CD14-positive monocyte (primary cell): ENCODE measurements at regions not wholly inside any gene's neighbourhood (a gene's known extent, or its start where the extent isn't known, plus 50 kb on each side); places are given as distances from the start of the nearest gene placed in this dataset.

Experiments used
- DNase-seq, 3 donors: peaks; one replicate each; pipeline ENCODE4 v3.0.0-alpha.2; 2011 to 2022
- H2AFZ ChIP-seq: 2 replicates; pipeline ENCODE4 v1.6.0; 2012; ENCODE audit warnings: mild to moderate bottlenecking, low read depth, low read length, inconsistent platforms; ENCODE audit not compliant: insufficient read depth, poor library complexity, severe bottlenecking
- H3K27ac ChIP-seq, 2 donors: 1 replicate in 1 of 2; 2 replicates in 1 of 2; pipeline ENCODE4 v1.5.1; 2012 to 2013; ENCODE audit warnings: low read length in 2 of 2, control low read depth in 1 of 2, inconsistent platforms in 1 of 2, low read depth in 1 of 2, mild to moderate bottlenecking in 1 of 2
- H3K27me3 ChIP-seq, 2 donors: one replicate each; pipeline versions ENCODE4 v1.6.0 to v1.6.1; 2011 to 2013; ENCODE audit warnings: low read length in 2 of 2; ENCODE audit not compliant: control insufficient read depth in 2 of 2, insufficient read depth in 2 of 2
- H3K36me3 ChIP-seq, 2 donors: replicated peaks in 1 of 2; 1 replicate in 1 of 2; 2 replicates in 1 of 2; pipeline versions ENCODE4 v1.5.1 to v1.6.1; 2012 to 2013; ENCODE audit warnings: low read length in 2 of 2, control low read depth in 1 of 2, inconsistent platforms in 1 of 2, mild to moderate bottlenecking in 1 of 2; ENCODE audit not compliant: insufficient read depth in 2 of 2, control insufficient read depth in 1 of 2
- H3K4me1 ChIP-seq, 2 donors: 1 replicate in 1 of 2; 2 replicates in 1 of 2; pipeline versions ENCODE4 v1.5.1 to v1.6.1; 2012 to 2013; ENCODE audit warnings: low read length in 2 of 2, control low read depth in 1 of 2, inconsistent platforms in 1 of 2, mild to moderate bottlenecking in 1 of 2, moderate library complexity in 1 of 2; ENCODE audit not compliant: insufficient read depth in 2 of 2, control insufficient read depth in 1 of 2
- H3K4me2 ChIP-seq: replicated peaks from 2 replicates; pipeline ENCODE3; 2012; ENCODE audit warnings: low read length, moderate library complexity, mild to moderate bottlenecking; ENCODE audit not compliant: poor library complexity, severe bottlenecking; ENCODE audit errors: extremely low read depth
- H3K4me3 ChIP-seq, 3 experiments: fragments of 200-600 bp in 1 of 3; sonication (generic) in 1 of 3; replicated peaks in 1 of 3; 1 replicate in 2 of 3; 2 replicates in 1 of 3; pipeline ENCODE4 v1.5.1; 2011 to 2013; ENCODE audit warnings: low read length in 3 of 3, mild to moderate bottlenecking in 3 of 3, control low read depth in 2 of 3, low read depth in 2 of 3, inconsistent platforms in 1 of 3, moderate library complexity in 1 of 3
- H3K79me2 ChIP-seq: 2 replicates; pipeline ENCODE4 v1.6.0; 2012; ENCODE audit warnings: mild to moderate bottlenecking, control low read depth, inconsistent platforms, low read length, moderate library complexity; ENCODE audit not compliant: insufficient read depth
- H3K9ac ChIP-seq: 2 replicates; pipeline ENCODE4 v1.6.0; 2017; ENCODE audit warnings: low read length, mild to moderate bottlenecking; ENCODE audit not compliant: insufficient read depth, poor library complexity, severe bottlenecking
- H3K9me3 ChIP-seq, 2 donors: replicated peaks in 1 of 2; 1 replicate in 1 of 2; 2 replicates in 1 of 2; pipeline versions ENCODE4 v1.5.1 to v1.6.1; 2012 to 2013; ENCODE audit warnings: low read length in 2 of 2, control low read depth in 1 of 2; ENCODE audit not compliant: control insufficient read depth in 1 of 2, insufficient read depth in 1 of 2
- H4K20me1 ChIP-seq: 2 replicates; pipeline ENCODE4 v1.6.0; 2012; ENCODE audit warnings: mild to moderate bottlenecking, low read length, control low read depth, moderate library complexity; ENCODE audit not compliant: insufficient read depth
- H3K27ac Mint-ChIP-seq, 7 donors: one replicate each; pipeline ENCODE4 v1.8.0; 2020; ENCODE audit warnings: mild to moderate bottlenecking in 7 of 7, mixed read lengths in 7 of 7, moderate library complexity in 6 of 7, inconsistent platforms in 2 of 7
- H3K27me3 Mint-ChIP-seq, 3 donors: one replicate each; pipeline ENCODE4 v1.8.0; 2021 to 2022; ENCODE audit warnings: low read depth in 3 of 3, mild to moderate bottlenecking in 3 of 3, mixed read lengths in 3 of 3, moderate library complexity in 3 of 3, inconsistent platforms in 1 of 3
- H3K36me3 Mint-ChIP-seq, 2 donors: one replicate each; pipeline ENCODE4 v1.8.0; 2020; ENCODE audit warnings: mixed read lengths in 2 of 2, inconsistent platforms in 1 of 2, mild to moderate bottlenecking in 1 of 2
- H3K4me1 Mint-ChIP-seq: one replicate; pipeline ENCODE4 v1.8.0; 2020; ENCODE audit warnings: mild to moderate bottlenecking, mixed read lengths
- H3K4me3 Mint-ChIP-seq, 2 donors: one replicate each; pipeline ENCODE4 v1.8.0; 2020; ENCODE audit warnings: mild to moderate bottlenecking in 2 of 2, mixed read lengths in 2 of 2, moderate library complexity in 1 of 2
- H3K9me3 Mint-ChIP-seq, 7 donors: one replicate each; pipeline ENCODE4 v1.8.0; 2020 to 2022; ENCODE audit warnings: mixed read lengths in 7 of 7, mild to moderate bottlenecking in 6 of 7, moderate library complexity in 6 of 7, inconsistent platforms in 2 of 7
- WGBS: methylation state at CpG from one replicate; pipeline ENCODE4 v1.1.5; 2013; ENCODE audit warnings: missing lambda C conversion rate; ENCODE audit not compliant: insufficient coverage; 5-methylcytosine and 5-hydroxymethylcytosine counted together
- intact Hi-C, 2 donors: fragments of 100-400 bp; cut with micrococcal nuclease; formaldehyde crosslinking; loops; one replicate each; pipeline versions ENCODE4 v1.15.0 to v1.15.1; 2023
- TF ChIP-seq, protein P1 (sequence below): fragments of 200-600 bp; IDR thresholded peaks from one replicate; pipeline ENCODE4 v1.8.0; 2022; ENCODE audit warnings: antibody characterized with exemption, mild to moderate bottlenecking

DNA sequence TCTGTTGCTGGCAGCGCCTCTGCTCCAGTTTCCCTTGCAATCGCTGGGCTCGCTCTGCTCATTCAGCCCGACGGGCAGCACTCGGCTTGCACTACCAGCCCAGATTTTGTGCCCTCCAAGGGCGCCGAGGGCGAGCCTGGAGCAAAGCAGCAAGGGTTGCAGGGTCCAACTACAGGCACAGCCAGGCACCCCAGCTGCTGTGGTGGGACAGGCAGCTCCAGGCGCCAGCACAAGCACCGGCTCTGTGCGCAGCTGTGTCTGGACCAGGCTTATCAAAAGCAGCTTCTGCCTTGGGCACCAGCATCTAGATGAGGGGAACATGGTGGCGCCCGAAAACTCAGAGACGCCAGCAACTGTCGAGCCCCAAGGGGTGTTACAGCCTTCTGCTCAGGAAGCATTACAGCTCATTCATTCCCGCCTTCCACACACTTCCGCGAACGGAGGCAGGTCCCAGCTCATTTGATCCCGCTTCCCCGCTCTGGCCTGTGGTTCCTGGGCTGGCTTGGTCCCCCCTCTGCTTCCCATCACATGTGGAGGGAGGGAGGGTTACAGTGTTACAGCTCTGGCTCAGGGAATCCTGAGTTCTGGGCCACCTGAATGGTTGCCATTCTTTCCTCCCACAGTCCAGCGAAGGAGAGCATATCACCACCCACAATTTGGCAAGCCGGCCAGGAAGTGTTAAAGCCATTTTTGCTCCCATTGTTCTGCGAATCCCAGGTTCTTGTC is 409.9 kb upstream of the ALCAM start:
- 95% methylated on average over 22 of the region's 25 CpGs for WGBS
- H2AFZ ChIP-seq, result no peak overlapping the region
- no peak overlapping the region for H3K9ac ChIP-seq
- Mint-ChIP-seq H3K27me3 (no peaks in the 10 kb centered on the region), H3K27ac (no peak overlapping the region), H3K9me3 (peaks cover 0 to 6% (median 0%) of the 10 kb centered on the region in 7 donors), H3K4me3 (no peak overlapping the region), H3K4me1 (no peaks in the 10 kb centered on the region), H3K36me3 (no peaks in the 10 kb centered on the region)
- no peaks in the 10 kb centered on the region for H3K36me3 ChIP-seq
- no peak overlapping the region for H3K4me2 ChIP-seq
- intact Hi-C loops, result no loop called here
- no peaks in the 10 kb centered on the region for H3K4me1 ChIP-seq
- H3K27me3 ChIP-seq, result no peaks in the 10 kb centered on the region
- peaks cover 0 to 6% of the 10 kb centered on the region in 2 donors for H3K9me3 ChIP-seq
- no peaks in the 10 kb centered on the region for H3K79me2 ChIP-seq
- TF ChIP-seq, protein P1, sequence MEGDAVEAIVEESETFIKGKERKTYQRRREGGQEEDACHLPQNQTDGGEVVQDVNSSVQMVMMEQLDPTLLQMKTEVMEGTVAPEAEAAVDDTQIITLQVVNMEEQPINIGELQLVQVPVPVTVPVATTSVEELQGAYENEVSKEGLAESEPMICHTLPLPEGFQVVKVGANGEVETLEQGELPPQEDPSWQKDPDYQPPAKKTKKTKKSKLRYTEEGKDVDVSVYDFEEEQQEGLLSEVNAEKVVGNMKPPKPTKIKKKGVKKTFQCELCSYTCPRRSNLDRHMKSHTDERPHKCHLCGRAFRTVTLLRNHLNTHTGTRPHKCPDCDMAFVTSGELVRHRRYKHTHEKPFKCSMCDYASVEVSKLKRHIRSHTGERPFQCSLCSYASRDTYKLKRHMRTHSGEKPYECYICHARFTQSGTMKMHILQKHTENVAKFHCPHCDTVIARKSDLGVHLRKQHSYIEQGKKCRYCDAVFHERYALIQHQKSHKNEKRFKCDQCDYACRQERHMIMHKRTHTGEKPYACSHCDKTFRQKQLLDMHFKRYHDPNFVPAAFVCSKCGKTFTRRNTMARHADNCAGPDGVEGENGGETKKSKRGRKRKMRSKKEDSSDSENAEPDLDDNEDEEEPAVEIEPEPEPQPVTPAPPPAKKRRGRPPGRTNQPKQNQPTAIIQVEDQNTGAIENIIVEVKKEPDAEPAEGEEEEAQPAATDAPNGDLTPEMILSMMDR, result no peak
- no peak overlapping the region for H3K27ac ChIP-seq
- DNase-seq, result no peak
- H4K20me1 ChIP-seq, result no peaks in the 10 kb centered on the region
- H3K4me3 ChIP-seq, result no peak overlapping the region

DNA sequence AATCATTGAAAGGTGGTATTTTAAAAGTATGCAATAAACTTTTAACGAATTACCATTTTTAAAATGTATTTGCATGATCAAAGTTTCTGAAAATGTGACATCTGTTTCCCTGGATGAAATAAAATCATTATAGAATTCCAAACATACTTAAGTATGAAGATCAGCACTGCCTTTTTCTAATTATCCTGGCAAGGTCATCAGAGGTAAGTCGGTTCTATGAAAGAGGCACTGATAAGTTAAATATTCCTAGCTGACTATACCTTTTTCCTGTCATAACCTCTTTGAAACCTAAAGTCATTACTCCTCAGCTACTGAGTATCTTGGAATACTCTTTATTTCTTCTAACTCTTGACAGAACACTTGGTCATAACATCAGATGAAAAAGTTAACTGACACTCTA is 406.1 kb upstream of the ALCAM start:
- Histone ChIP-seq H3K27me3 (no peaks in the 10 kb centered on the region), H3K4me1 (no peaks in the 10 kb centered on the region), H3K36me3 (no peaks in the 10 kb centered on the region), H3K4me3 (no peak overlapping the region), H2AFZ (no peak overlapping the region), H3K4me2 (no peak overlapping the region), H3K79me2 (no peaks in the 10 kb centered on the region), H3K9me3 (peaks cover 0 to 6% of the 10 kb centered on the region in 2 donors), H3K27ac (no peak overlapping the region), H3K9ac (no peak overlapping the region), H4K20me1 (no peaks in the 10 kb centered on the region)
- no peak for DNase-seq
- Mint-ChIP-seq H3K27ac (no peak overlapping the region), H3K36me3 (no peaks in the 10 kb centered on the region), H3K4me3 (no peak overlapping the region), H3K9me3 (peaks cover 0 to 4% (median 0%) of the 10 kb centered on the region in 7 donors), H3K27me3 (no peaks in the 10 kb centered on the region), H3K4me1 (no peaks in the 10 kb centered on the region)
- intact Hi-C loops, result no loop called here
- TF ChIP-seq, protein P1, result no peak
- no CpG with 5 or more reads among the region's 2 CpGs for WGBS
